DND-41 (cell line): ENCODE measurements at regions not wholly inside any gene's neighbourhood (a gene's known extent, or its start where the extent isn't known, plus 50 kb on each side); places are given as distances from the start of the nearest gene placed in this dataset.

Experiments
- ATAC-seq: fragments of 200-7000 bp; cut with Tn5 transposase; 3 replicates; pipeline ENCODE4 v1.9.1; 2021; ENCODE audit warnings: low read depth; ENCODE audit not compliant: insufficient read depth
- DNase-seq: peaks from one replicate; pipeline ENCODE4 v3.0.0-alpha.2; 2020
- H2AFZ ChIP-seq: 2 replicates; pipeline ENCODE4 v1.6.0; 2012; ENCODE audit warnings: low read depth, low read length
- H3K27ac ChIP-seq: 2 replicates; pipeline ENCODE4 v1.5.1; 2012; ENCODE audit warnings: low read length, inconsistent platforms
- H3K27me3 ChIP-seq: fragments of 200-600 bp; sonication (generic); 2 replicates; pipeline ENCODE4 v1.6.0; 2012; ENCODE audit warnings: low read length, mild to moderate bottlenecking, inconsistent platforms; ENCODE audit not compliant: insufficient read depth, poor library complexity
- H3K36me3 ChIP-seq: 2 replicates; pipeline ENCODE4 v1.5.1; 2012; ENCODE audit warnings: low read length, inconsistent platforms; ENCODE audit not compliant: insufficient read depth
- H3K4me1 ChIP-seq: 2 replicates; pipeline ENCODE4 v1.5.1; 2012; ENCODE audit warnings: mild to moderate bottlenecking, low read length; ENCODE audit not compliant: insufficient read depth
- H3K4me2 ChIP-seq: 2 replicates; pipeline ENCODE4 v1.6.0; 2012; ENCODE audit warnings: mild to moderate bottlenecking, moderate library complexity, low read length, inconsistent platforms; ENCODE audit not compliant: insufficient read depth
- H3K4me3 ChIP-seq, 2 experiments: fragments of 200-600 bp in 1 of 2; shearing (Covaris generic) in 1 of 2; 2 replicates each; pipeline ENCODE4 v1.5.1; 2012 to 2016; ENCODE audit warnings: inconsistent platforms in 2 of 2, low read length in 2 of 2, mild to moderate bottlenecking in 2 of 2, low read depth in 1 of 2, moderate library complexity in 1 of 2
- H3K79me2 ChIP-seq: 2 replicates; pipeline ENCODE4 v1.6.0; 2012; ENCODE audit warnings: low read length, inconsistent platforms; ENCODE audit not compliant: insufficient read depth
- H3K9ac ChIP-seq: 2 replicates; pipeline ENCODE4 v1.6.0; 2012; ENCODE audit warnings: low read depth, mild to moderate bottlenecking, inconsistent platforms, low read length, moderate library complexity
- H3K9me3 ChIP-seq: 2 replicates; pipeline ENCODE4 v1.5.1; 2012; ENCODE audit warnings: low read length, moderate library complexity, mild to moderate bottlenecking, inconsistent platforms; ENCODE audit not compliant: insufficient read depth, severe bottlenecking
- H4K20me1 ChIP-seq: 2 replicates; pipeline ENCODE4 v1.6.0; 2012; ENCODE audit warnings: low read length; ENCODE audit not compliant: insufficient read depth
- EZH2 ChIP-seq: IDR thresholded peaks from 3 replicates; pipeline ENCODE4 v1.6.1; 2012; ENCODE audit warnings: borderline replicate concordance, low read depth, mild to moderate bottlenecking, moderate library complexity, low read length, inconsistent platforms; ENCODE audit not compliant: severe bottlenecking
- TF ChIP-seq, protein P1 (sequence below): IDR thresholded peaks from 2 replicates; pipeline ENCODE4 v1.5.1; 2012; ENCODE audit warnings: borderline replicate concordance, low read length, moderate library complexity, mild to moderate bottlenecking; ENCODE audit not compliant: poor library complexity, severe bottlenecking; ENCODE audit errors: extremely low read depth

- no peaks in the 10 kb centered on the region for H3K4me1 ChIP-seq
- no peak for TF ChIP-seq EZH2
- TF ChIP-seq, protein P1, sequence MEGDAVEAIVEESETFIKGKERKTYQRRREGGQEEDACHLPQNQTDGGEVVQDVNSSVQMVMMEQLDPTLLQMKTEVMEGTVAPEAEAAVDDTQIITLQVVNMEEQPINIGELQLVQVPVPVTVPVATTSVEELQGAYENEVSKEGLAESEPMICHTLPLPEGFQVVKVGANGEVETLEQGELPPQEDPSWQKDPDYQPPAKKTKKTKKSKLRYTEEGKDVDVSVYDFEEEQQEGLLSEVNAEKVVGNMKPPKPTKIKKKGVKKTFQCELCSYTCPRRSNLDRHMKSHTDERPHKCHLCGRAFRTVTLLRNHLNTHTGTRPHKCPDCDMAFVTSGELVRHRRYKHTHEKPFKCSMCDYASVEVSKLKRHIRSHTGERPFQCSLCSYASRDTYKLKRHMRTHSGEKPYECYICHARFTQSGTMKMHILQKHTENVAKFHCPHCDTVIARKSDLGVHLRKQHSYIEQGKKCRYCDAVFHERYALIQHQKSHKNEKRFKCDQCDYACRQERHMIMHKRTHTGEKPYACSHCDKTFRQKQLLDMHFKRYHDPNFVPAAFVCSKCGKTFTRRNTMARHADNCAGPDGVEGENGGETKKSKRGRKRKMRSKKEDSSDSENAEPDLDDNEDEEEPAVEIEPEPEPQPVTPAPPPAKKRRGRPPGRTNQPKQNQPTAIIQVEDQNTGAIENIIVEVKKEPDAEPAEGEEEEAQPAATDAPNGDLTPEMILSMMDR = no peak
- H3K4me3 ChIP-seq = no peak overlapping the region
- no peaks in the 10 kb centered on the region for H3K79me2 ChIP-seq
- H3K9me3 ChIP-seq = no peaks in the 10 kb centered on the region
- H3K4me2 ChIP-seq = no peak overlapping the region
- DNase-seq = no peak
- H3K27me3 ChIP-seq = no peaks in the 10 kb centered on the region
- no peak overlapping the region for H3K9ac ChIP-seq
- no peak overlapping the region for H2AFZ ChIP-seq
- no peak for ATAC-seq
- H3K27ac ChIP-seq = no peak overlapping the region
- H4K20me1 ChIP-seq = no peaks in the 10 kb centered on the region
- H3K36me3 ChIP-seq = no peaks in the 10 kb centered on the region
Measured at GRCh38 chr13:59495936-59496512, 667.7 kb downstream of the DIAPH3 start.

GRCh38 chr13:59497621-59498247, 666.0 kb downstream of the DIAPH3 start:
- no peak overlapping the region for H3K9ac ChIP-seq
- H3K79me2 ChIP-seq = no peaks in the 10 kb centered on the region
- no peak for DNase-seq
- H3K27ac ChIP-seq = no peak overlapping the region
- TF ChIP-seq, protein P1 = no peak
- TF ChIP-seq EZH2 = no peak
- H3K9me3 ChIP-seq = no peaks in the 10 kb centered on the region
- H3K27me3 ChIP-seq = no peaks in the 10 kb centered on the region
- H3K4me2 ChIP-seq = no peak overlapping the region
- no peak overlapping the region for H2AFZ ChIP-seq
- no peaks in the 10 kb centered on the region for H3K36me3 ChIP-seq
- no peak overlapping the region for H3K4me3 ChIP-seq
- ATAC-seq = no peak
- no peaks in the 10 kb centered on the region for H3K4me1 ChIP-seq
- H4K20me1 ChIP-seq = no peaks in the 10 kb centered on the region

DNA sequence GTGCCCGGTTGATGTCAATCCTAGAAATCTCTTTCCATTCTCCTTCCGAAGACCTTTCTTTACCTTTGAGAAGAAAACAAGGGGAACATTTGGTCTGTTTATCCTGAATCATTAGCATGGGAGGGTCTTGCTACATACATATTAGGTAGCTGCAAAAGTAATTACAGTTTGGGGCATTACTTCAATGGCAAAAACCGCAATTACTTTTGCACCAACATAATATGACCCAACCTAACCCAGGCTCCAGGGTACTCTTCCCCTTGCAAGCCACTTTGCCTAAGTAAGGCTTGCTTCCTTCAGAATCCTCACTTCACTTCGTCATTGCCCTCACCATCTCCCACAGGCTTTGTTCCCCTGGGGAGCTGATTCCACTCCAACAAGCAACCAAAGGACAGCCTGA, 662.7 kb downstream of the DIAPH3 start:
- Histone ChIP-seq H3K4me1 (no peaks in the 10 kb centered on the region), H3K9ac (no peak overlapping the region), H3K79me2 (no peaks in the 10 kb centered on the region), H3K36me3 (no peaks in the 10 kb centered on the region), H3K9me3 (no peaks in the 10 kb centered on the region), H4K20me1 (no peaks in the 10 kb centered on the region), H3K27me3 (no peaks in the 10 kb centered on the region), H3K4me3 (no peak overlapping the region), H2AFZ (no peak overlapping the region), H3K4me2 (no peak overlapping the region), H3K27ac (no peak overlapping the region)
- DNase-seq (no peak), ATAC-seq (no peak)
- no peak for TF ChIP-seq EZH2
- TF ChIP-seq, protein P1 = no peak
